ENCODE measurements at regions not wholly inside any gene's neighbourhood (a gene's known extent, or its start where the extent isn't known, plus 50 kb on each side); places are given as distances from the start of the nearest gene placed in this dataset.
"Not testable (repeated sequence)": the region's sequence is repeated elsewhere in the genome, so short reads cannot be mapped to it uniquely, and the experiment has no call there.

GRCh38 chr1:146671588-146671987 is 266.5 kb upstream of the NBPF12 start:
- H3K4me3 ChIP-seq; DNase-seq (ENCODE audit: low spot score); H4K20me1 ChIP-seq (ENCODE audit: insufficient read depth, poor library complexity, severe bottlenecking); H3K79me2 ChIP-seq; H3K9me3 ChIP-seq (ENCODE audit: low read depth); H3K27me3 ChIP-seq; H3K36me3 ChIP-seq (replicated peaks; ENCODE audit: insufficient read depth, low read depth); H3K27ac ChIP-seq; H2AFZ ChIP-seq; H3K4me1 ChIP-seq (ENCODE audit: insufficient read depth); H3K4me2 ChIP-seq; H3K9me2 ChIP-seq (replicated peaks; ENCODE audit: insufficient read depth): not testable (repeated sequence)
- 96% methylated on average over 3 of the region's 6 CpGs for WGBS (ENCODE audit: low lambda C conversion rate, missing lambda C conversion rate)

- not testable (repeated sequence) for H3K79me2 ChIP-seq; H2AFZ ChIP-seq; H3K4me1 ChIP-seq (ENCODE audit: insufficient read depth); H3K4me3 ChIP-seq; H3K9me2 ChIP-seq (replicated peaks; ENCODE audit: insufficient read depth); H3K27me3 ChIP-seq; H3K9me3 ChIP-seq (ENCODE audit: low read depth); H4K20me1 ChIP-seq (ENCODE audit: insufficient read depth, poor library complexity, severe bottlenecking); H3K36me3 ChIP-seq (replicated peaks; ENCODE audit: insufficient read depth, low read depth); H3K4me2 ChIP-seq; H3K27ac ChIP-seq; DNase-seq (ENCODE audit: low spot score)
- 86% methylated on average over 7 of the region's 10 CpGs for WGBS (ENCODE audit: low lambda C conversion rate, missing lambda C conversion rate)
Observed at GRCh38 chr1:146670832-146671566, 267.1 kb upstream of the NBPF12 start.

GRCh38 chr1:146666275-146666674 is 271.8 kb upstream of the NBPF12 start:
- H2AFZ ChIP-seq; H3K9me2 ChIP-seq (replicated peaks; ENCODE audit: insufficient read depth); H3K4me3 ChIP-seq; H3K79me2 ChIP-seq; H3K36me3 ChIP-seq (replicated peaks; ENCODE audit: insufficient read depth, low read depth); H3K4me1 ChIP-seq (ENCODE audit: insufficient read depth); H3K9me3 ChIP-seq (ENCODE audit: low read depth); H3K27me3 ChIP-seq; H3K27ac ChIP-seq; H4K20me1 ChIP-seq (ENCODE audit: insufficient read depth, poor library complexity, severe bottlenecking); DNase-seq (ENCODE audit: low spot score); H3K4me2 ChIP-seq: not testable (repeated sequence)
- 92% methylated on average over 1 of the region's 1 CpG for WGBS (ENCODE audit: low lambda C conversion rate, missing lambda C conversion rate)

GRCh38 chr1:146660242-146660641 is 277.9 kb upstream of the NBPF12 start:
- not testable (repeated sequence) for H3K4me3 ChIP-seq; H3K27me3 ChIP-seq; H3K9me3 ChIP-seq (ENCODE audit: low read depth); H3K27ac ChIP-seq; H2AFZ ChIP-seq; H3K4me1 ChIP-seq (ENCODE audit: insufficient read depth); H3K4me2 ChIP-seq; H4K20me1 ChIP-seq (ENCODE audit: insufficient read depth, poor library complexity, severe bottlenecking); H3K9me2 ChIP-seq (replicated peaks; ENCODE audit: insufficient read depth); H3K36me3 ChIP-seq (replicated peaks; ENCODE audit: insufficient read depth, low read depth); DNase-seq (ENCODE audit: low spot score); H3K79me2 ChIP-seq
- 69% methylated on average over 4 of the region's 4 CpGs for WGBS (ENCODE audit: low lambda C conversion rate, missing lambda C conversion rate)

- H3K4me1 ChIP-seq (ENCODE audit: insufficient read depth); H3K27ac ChIP-seq; H2AFZ ChIP-seq; H3K27me3 ChIP-seq; H3K4me2 ChIP-seq; H3K79me2 ChIP-seq; H3K36me3 ChIP-seq (replicated peaks; ENCODE audit: insufficient read depth, low read depth); H3K9me2 ChIP-seq (replicated peaks; ENCODE audit: insufficient read depth); H3K4me3 ChIP-seq; DNase-seq (ENCODE audit: low spot score); H3K9me3 ChIP-seq (ENCODE audit: low read depth); H4K20me1 ChIP-seq (ENCODE audit: insufficient read depth, poor library complexity, severe bottlenecking): not testable (repeated sequence)
- 66% methylated on average over 3 of the region's 3 CpGs for WGBS (ENCODE audit: low lambda C conversion rate, missing lambda C conversion rate)
Observed at GRCh38 chr1:146656356-146657060, 281.6 kb upstream of the NBPF12 start.

- not testable (repeated sequence) for H3K27me3 ChIP-seq; H3K9me2 ChIP-seq (replicated peaks; ENCODE audit: insufficient read depth); H3K4me1 ChIP-seq (ENCODE audit: insufficient read depth); H3K79me2 ChIP-seq; H2AFZ ChIP-seq; H3K9me3 ChIP-seq (ENCODE audit: low read depth); DNase-seq (ENCODE audit: low spot score); H3K27ac ChIP-seq; H3K4me3 ChIP-seq; H4K20me1 ChIP-seq (ENCODE audit: insufficient read depth, poor library complexity, severe bottlenecking); H3K4me2 ChIP-seq; H3K36me3 ChIP-seq (replicated peaks; ENCODE audit: insufficient read depth, low read depth)
- WGBS (ENCODE audit: low lambda C conversion rate, missing lambda C conversion rate): 63% methylated on average over 4 of the region's 4 CpGs
Observed at GRCh38 chr1:146654763-146655162, 283.4 kb upstream of the NBPF12 start.

GRCh38 chr1:146645978-146646604 is 292.0 kb upstream of the NBPF12 start:
- 65% methylated on average over 5 of the region's 6 CpGs for WGBS (ENCODE audit: low lambda C conversion rate, missing lambda C conversion rate)

GRCh38 chr1:146641534-146641933 is 296.6 kb upstream of the NBPF12 start:
- H3K27me3 ChIP-seq; H3K27ac ChIP-seq; DNase-seq (ENCODE audit: low spot score); H2AFZ ChIP-seq; H3K9me2 ChIP-seq (replicated peaks; ENCODE audit: insufficient read depth); H3K36me3 ChIP-seq (replicated peaks; ENCODE audit: insufficient read depth, low read depth); H3K4me1 ChIP-seq (ENCODE audit: insufficient read depth); H3K79me2 ChIP-seq; H3K4me2 ChIP-seq; H4K20me1 ChIP-seq (ENCODE audit: insufficient read depth, poor library complexity, severe bottlenecking); H3K9me3 ChIP-seq (ENCODE audit: low read depth); H3K4me3 ChIP-seq: not testable (repeated sequence)
- 78% methylated on average over 3 of the region's 3 CpGs for WGBS (ENCODE audit: low lambda C conversion rate, missing lambda C conversion rate)

More at GRCh38 chr1:146645978-146646604, 292.0 kb upstream of the NBPF12 start:
- not testable (repeated sequence) for H4K20me1 ChIP-seq (ENCODE audit: insufficient read depth, poor library complexity, severe bottlenecking); H3K4me1 ChIP-seq (ENCODE audit: insufficient read depth); H3K4me3 ChIP-seq; H3K36me3 ChIP-seq (replicated peaks; ENCODE audit: insufficient read depth, low read depth); H3K27ac ChIP-seq; H3K9me3 ChIP-seq (ENCODE audit: low read depth); H2AFZ ChIP-seq; H3K27me3 ChIP-seq; H3K9me2 ChIP-seq (replicated peaks; ENCODE audit: insufficient read depth); DNase-seq (ENCODE audit: low spot score); H3K4me2 ChIP-seq; H3K79me2 ChIP-seq

GRCh38 chr1:146640671-146641070 is 297.5 kb upstream of the NBPF12 start:
- 88% methylated on average over 5 of the region's 5 CpGs for WGBS (ENCODE audit: low lambda C conversion rate, missing lambda C conversion rate)

More at GRCh38 chr1:146640671-146641070, 297.5 kb upstream of the NBPF12 start:
- H3K27ac ChIP-seq; H4K20me1 ChIP-seq (ENCODE audit: insufficient read depth, poor library complexity, severe bottlenecking); DNase-seq (ENCODE audit: low spot score); H3K4me3 ChIP-seq; H3K79me2 ChIP-seq; H3K9me3 ChIP-seq (ENCODE audit: low read depth); H3K36me3 ChIP-seq (replicated peaks; ENCODE audit: insufficient read depth, low read depth); H3K27me3 ChIP-seq; H3K9me2 ChIP-seq (replicated peaks; ENCODE audit: insufficient read depth); H3K4me2 ChIP-seq; H2AFZ ChIP-seq; H3K4me1 ChIP-seq (ENCODE audit: insufficient read depth): not testable (repeated sequence)

All from hepatocyte (in vitro differentiated cells).